Endometrial microvascular endothelial cells (primary cell): ENCODE measurements at regions not wholly inside any gene's neighbourhood (a gene's known extent, or its start where the extent isn't known, plus 50 kb on each side); places are given as distances from the start of the nearest gene placed in this dataset.

ENCODE experiments used
- in situ Hi-C: cut with HindIII; loops from 2 replicates; pipeline ENCODE4 v1.10.0; 2017; ENCODE audit warnings: low sequenced_read_pairs, low pct_unique_long_range_greater_than_20kb; ENCODE audit errors: inconsistent ontology term

- in situ Hi-C loops = no loop called here
Measured at GRCh38 chr22:48951836-48952235, 875.8 kb downstream of the BRD1 start.

- in situ Hi-C loops = no loop called here
Measured at GRCh38 chr22:48950151-48950915, 877.3 kb downstream of the BRD1 start.

- in situ Hi-C loops = no loop called here
Measured at GRCh38 chr22:48949375-48950149, 878.1 kb downstream of the BRD1 start.

DNA sequence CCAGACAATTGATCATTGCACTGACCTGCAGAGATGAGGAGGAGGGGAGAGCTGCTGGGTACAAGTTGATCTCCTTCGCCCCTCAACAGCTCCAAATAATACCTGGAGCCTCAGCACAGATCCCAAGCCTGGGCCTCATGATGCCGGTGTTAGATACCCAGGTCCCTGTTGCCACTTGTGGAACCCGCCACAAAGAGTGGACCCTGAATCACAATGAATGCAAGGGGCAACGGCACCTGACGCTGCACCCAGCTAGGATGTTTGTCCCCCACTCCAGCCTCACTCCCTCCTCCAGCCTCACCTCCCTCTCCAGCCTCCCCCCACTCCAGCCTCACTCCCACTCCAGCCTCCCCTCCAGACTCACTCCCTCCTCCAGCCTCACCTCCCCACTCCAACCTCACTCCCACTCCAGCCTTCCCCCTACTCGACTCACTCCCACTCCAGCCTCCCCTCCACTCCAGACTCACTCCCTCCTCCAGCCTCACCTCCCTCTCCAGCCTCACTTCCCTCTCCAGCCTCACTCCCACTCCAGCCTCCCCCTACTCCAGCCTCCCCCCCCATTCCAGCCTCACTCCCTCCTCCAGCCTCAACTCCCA, 879.0 kb downstream of the BRD1 start:
- in situ Hi-C loops = no loop called here

- in situ Hi-C loops = no loop called here
Measured at GRCh38 chr22:48947636-48948035, 880.0 kb downstream of the BRD1 start.

DNA sequence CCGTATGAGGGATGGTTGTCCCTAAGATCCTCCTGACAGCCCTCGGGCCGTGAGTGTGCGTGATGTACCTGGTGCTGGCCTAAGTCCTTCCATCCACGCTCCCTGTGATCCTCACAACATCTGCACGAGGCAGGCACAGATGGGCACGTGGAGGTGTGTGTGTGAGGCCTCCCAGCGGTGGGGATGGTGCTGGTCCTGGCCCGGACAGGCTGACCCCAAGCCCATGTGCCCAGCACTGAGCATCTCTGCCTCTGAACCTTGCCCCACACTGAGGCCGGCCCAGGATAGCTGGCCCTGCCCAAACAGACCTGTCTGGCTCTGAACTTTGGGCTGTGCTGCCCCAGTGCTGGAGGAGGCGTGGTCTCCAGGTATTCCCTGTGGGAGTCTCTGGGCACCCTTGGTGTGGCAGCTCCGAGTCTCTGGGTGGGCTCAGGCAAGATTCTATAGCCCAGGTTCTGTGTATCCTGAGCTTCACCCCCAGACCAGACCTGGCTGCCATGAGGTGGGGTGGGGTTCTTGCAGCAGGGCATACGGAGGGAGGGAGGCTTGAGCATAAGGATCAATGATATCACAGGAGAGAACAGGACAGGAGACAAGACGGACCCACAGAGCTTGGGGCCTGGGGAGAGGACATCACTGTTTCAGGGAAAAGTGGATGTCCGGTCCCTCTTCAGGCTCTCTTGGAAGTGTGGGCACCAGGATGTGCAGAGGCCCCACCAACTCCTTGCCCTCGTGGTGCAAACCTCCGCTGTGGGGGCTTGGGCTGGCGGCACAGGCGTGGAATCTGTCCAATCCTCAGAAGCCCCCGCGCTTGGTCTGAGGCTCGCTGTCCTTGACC, 881.8 kb downstream of the BRD1 start:
- in situ Hi-C loops = no loop called here

GRCh38 chr22:48944751-48945620, 882.7 kb downstream of the BRD1 start:
- in situ Hi-C loops = no loop called here

DNA sequence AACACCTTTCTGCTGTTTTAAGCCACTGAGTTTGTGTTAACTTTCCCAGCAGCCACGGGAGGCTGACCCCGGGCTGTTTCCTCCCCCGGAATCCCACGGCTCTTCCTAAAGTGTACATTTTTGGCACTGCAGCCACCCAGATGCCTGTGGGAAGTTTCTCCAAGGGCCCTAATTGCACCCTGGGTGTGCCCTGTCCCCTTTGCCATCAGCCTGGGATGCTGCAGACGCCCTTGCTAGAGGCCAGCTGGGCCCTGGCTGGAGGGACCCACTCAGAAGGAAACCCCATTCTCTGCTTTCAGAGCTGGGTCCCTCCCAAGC, 883.3 kb downstream of the BRD1 start:
- in situ Hi-C loops = no loop called here

DNA sequence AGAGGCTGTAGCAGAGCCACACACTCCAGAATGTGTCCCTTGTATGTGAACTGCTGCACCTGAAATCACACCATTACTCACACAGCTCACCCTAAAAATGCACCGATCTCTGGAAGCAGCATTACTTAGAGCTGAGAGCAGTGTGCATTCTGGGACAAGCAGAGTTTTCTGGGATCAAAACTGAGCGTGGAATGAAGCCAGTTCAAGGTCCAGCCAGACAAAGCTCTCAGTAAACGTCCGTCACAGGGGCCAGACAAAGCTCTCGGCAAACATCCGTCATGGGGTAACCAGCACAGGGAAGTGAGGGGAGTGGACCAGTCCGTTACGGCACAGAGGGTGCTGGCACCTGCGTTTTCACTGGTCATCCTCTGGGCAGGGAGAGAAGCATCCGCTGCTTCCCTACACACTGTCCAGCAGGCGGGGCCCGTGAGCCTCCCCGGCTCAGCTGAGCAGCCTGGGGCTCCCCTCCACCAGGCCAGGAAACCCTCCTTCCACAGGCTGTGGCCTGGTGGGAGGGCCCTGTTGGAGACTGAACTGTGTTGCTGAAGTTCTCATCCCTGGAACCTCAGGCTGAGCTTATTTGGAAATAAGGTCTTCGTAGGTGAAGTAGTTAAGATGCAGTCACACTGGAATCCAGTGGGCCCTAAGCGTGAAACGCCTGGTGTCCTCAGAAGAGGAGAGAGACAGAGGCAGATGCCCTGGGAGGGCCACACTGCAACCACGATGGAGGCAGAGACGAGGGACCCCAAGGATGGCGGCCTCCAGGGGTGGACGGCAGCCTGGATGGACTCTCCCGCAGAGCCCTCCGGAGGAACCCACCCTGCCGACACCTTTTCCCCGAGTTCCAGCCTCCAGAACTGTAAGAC, 883.9 kb downstream of the BRD1 start:
- in situ Hi-C loops = no loop called here

DNA sequence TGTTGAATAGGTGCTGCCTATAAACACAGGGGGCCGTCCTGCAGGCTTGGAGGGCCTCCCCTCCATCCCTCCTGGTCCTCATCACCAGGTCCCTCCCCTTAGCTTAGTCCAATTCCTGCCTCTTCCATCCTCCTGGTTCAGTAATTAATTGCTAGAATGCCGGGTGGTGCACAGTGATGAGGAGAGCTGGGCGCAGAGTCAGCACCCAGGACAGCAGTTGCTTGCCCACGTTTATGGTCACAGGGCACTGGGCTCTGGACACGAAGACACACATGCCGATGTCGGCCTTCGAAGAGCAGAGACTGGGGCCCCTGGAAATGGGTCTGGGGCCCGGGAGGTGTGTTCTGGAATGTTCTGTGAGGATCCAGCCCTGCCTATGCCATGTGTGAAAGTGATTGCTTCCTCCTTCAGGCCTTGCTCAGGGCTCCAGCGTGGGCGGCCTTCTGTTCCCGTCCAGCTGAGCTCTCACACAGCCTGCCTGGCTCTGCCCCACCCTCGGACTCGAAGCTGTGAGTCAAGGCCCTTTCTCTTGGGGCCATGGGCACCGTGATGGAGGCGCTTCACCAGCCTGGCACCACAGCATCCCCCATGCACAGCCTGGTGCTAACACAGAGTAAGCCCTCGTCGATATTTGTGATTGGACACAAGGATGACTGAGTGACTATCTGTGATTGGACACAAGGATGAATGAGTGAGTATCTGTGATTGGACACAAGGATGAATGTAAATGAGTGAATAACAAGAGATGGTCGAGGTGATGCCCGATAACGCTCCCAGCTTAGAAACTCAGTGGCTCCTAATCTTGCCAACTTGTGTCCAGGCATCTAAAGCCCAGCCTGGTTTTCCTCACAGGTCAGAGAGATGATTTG, 884.7 kb downstream of the BRD1 start:
- in situ Hi-C loops = no loop called here

- in situ Hi-C loops = no loop called here
Measured at GRCh38 chr22:48941903-48942575, 885.6 kb downstream of the BRD1 start.

DNA sequence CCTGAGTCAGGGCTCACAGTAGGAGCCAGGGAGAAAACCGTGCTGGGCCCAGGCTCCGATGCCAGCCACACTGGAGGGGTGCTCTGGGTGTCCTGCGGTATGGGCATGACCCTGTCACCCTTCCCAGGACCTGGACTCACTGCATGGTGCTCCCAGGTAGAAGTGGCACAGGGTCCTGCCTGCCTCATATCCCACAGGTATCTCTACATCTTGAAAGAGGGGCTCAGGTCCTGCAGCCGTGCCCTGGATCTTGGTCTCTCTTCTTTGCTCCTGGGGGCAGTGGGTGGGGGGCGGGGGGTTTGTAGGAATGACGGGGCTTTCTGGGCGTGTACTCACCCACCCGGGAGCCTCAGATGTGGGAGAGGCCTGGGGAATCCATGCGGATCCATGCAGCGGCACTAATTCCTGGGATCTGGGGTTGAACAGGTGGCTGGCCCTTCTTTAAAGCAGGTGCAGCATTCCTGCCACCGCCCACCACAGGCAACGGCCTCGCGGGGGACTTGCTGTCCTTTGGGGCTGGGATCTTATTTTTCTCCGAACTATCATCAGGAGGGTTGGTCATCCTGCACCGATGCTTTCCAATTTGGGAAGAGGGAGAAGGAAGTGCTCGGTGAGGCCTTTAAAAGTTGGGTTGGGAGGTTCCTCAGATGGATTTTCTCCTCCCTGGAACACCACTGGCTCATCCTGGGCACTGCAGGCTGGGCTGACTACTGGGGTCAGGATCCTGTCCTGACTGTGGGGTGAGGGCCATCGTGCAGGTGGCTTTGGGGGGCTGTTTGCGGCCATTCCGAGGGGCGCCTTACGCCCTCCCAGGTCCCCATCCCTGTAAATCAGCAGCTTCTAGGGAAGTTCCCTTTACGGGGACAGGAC, 886.4 kb downstream of the BRD1 start:
- in situ Hi-C loops = no loop called here

GRCh38 chr22:48940266-48941032, 887.2 kb downstream of the BRD1 start:
- in situ Hi-C loops = no loop called here

DNA sequence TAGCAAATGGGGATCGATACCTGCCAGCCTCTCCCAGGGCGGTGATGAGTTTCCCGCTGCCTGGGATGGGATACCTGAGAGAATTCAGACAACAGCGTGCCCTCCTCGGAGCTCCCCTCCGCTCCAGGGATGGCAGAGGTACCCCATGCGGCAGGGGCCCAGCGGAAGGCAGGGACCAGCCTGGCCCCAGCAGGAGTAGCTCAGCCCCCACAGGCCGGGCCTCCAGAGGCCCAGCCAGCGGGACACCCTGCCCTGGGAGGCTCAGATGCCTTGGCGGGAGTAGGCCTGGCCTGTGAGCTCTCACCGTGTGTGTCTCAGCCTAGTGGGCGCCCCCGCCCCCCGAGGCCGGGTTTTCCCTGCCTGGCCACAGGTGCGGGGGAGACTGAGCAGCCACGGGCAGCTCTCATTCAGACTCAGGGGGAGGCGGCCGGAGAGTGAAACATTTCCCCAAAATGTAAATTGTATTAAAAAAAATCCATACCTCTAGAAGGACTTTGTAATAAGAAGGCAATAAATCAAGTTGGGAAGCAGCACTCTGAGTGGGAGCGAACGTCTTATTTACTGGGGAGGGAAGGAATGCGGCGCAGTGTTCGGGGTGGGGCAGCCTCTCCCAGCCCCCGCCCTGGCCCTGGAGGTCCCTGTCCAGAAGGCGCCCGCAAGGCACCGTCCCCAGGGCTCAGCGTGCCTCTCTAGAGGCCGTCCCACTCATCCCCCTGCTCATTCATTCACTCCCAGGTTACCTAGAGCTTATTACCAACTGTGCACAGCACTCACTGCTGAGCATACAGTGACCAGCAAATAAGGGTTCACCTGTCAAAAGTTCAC, 888.0 kb downstream of the BRD1 start:
- in situ Hi-C loops = no loop called here
